K562 (cell line): ENCODE measurements at regions not wholly inside any gene's neighbourhood (a gene's known extent, or its start where the extent isn't known, plus 50 kb on each side); places are given as distances from the start of the nearest gene placed in this dataset.

Source experiments
- ATAC-seq: fragments of 200-7000 bp; cut with Tn5 transposase; 3 replicates; pipeline ENCODE4 v1.9.1; 2020; ENCODE audit warnings: moderate library complexity
- BruUV-seq: library from RNA; stranded (reverse); fragments of 400-500 nt; replicated peaks from 2 replicates; lab custom pipeline; 2021; lab: Mats Ljungman, UMichigan
- CTCF ChIA-PET: fragments of 300-600 bp; formaldehyde crosslinking; extraction: SDS; loops from one replicate; lab custom pipeline; 2021; ENCODE audit warnings: low intra/inter-chr PET ratio; lab: Yijun Ruan, JAX
- POLR2A ChIA-PET: fragments of 300-600, 350-650 bp; sonication (Branson Sonifier 250); formaldehyde crosslinking; extraction: SDS; loops from one replicate; lab custom pipeline; 2021; ENCODE audit warnings: antibody characterized with exemption, inconsistent platforms; lab: Yijun Ruan, JAX
- DNase-seq, 4 experiments: peaks; one replicate each; pipeline versions ENCODE4 v3.0.0 to v3.0.0-alpha.2; 2011 to 2018; ENCODE audit warnings: low spot score in 3 of 4, mixed read lengths in 3 of 4; ENCODE audit errors: extremely low read depth in 1 of 4
- FAIRE-seq: peaks from 2 replicates; lab custom pipeline; 2011; peaks lifted over from hg19 to GRCh38; lab: Jason Lieb, UNC
- H2AFZ ChIP-seq: 2 replicates; pipeline ENCODE4 v1.6.0; 2011; ENCODE audit warnings: low read depth, low read length, control low read depth, inconsistent platforms
- H3K27ac ChIP-seq: fragments of 200-600 bp; 3 replicates; pipeline ENCODE4 v1.8.0; 2011; ENCODE audit warnings: low read depth, mild to moderate bottlenecking, control low read depth, inconsistent platforms, low read length, moderate library complexity, mixed read lengths; ENCODE audit errors: extremely low read depth
- H3K27me3 ChIP-seq, 2 experiments: fragments of 300-600 bp in 1 of 2; 2 replicates in 1 of 2; 3 replicates in 1 of 2; pipeline versions ENCODE4 v1.6.0 to v1.8.0; 2011; ENCODE audit warnings: inconsistent platforms in 2 of 2, low read length in 2 of 2, mild to moderate bottlenecking in 1 of 2, mixed read lengths in 1 of 2, moderate library complexity in 1 of 2; ENCODE audit not compliant: control insufficient read depth in 2 of 2, insufficient read depth in 2 of 2
- H3K36me3 ChIP-seq: fragments of 300-600 bp; 3 replicates; pipeline ENCODE4 v1.8.0; 2011; ENCODE audit warnings: mild to moderate bottlenecking, low read length, inconsistent platforms; ENCODE audit not compliant: control insufficient read depth, insufficient read depth
- H3K4me1 ChIP-seq, 2 experiments: fragments of 200-600 bp in 1 of 2; replicated peaks in 1 of 2; 2 replicates in 1 of 2; 3 replicates in 1 of 2; pipeline versions ENCODE4 v1.5.1 to v1.8.0; 2011; ENCODE audit warnings: inconsistent platforms in 2 of 2, low read length in 2 of 2, mild to moderate bottlenecking in 1 of 2, mixed read lengths in 1 of 2, moderate library complexity in 1 of 2; ENCODE audit not compliant: control insufficient read depth in 2 of 2, insufficient read depth in 2 of 2
- H3K4me2 ChIP-seq: 2 replicates; pipeline ENCODE4 v1.6.1; 2011; ENCODE audit warnings: low read length, control low read depth, inconsistent platforms, mixed read lengths; ENCODE audit not compliant: insufficient read depth
- H3K4me3 ChIP-seq: fragments of 200-600 bp; sonication (generic), shearing (Covaris generic); 2 replicates; pipeline ENCODE4 v1.5.1; 2016; ENCODE audit warnings: control low read depth, inconsistent platforms
- H3K79me2 ChIP-seq: fragments of 200-600 bp; 3 replicates; pipeline ENCODE4 v1.8.0; 2011; ENCODE audit warnings: low read length, inconsistent platforms; ENCODE audit not compliant: control insufficient read depth, insufficient read depth
- H3K9ac ChIP-seq, 2 experiments: 2 replicates each; pipeline versions ENCODE4 v1.6.0 to v1.6.1; 2011; ENCODE audit warnings: low read depth in 2 of 2, low read length in 2 of 2, control low read depth in 1 of 2, inconsistent platforms in 1 of 2, mild to moderate bottlenecking in 1 of 2, mixed read lengths in 1 of 2; ENCODE audit not compliant: insufficient read depth in 1 of 2
- H3K9me1 ChIP-seq: one replicate; pipeline ENCODE4 v1.6.0; 2011; ENCODE audit warnings: inconsistent platforms, mild to moderate bottlenecking, low read length, moderate library complexity; ENCODE audit not compliant: control insufficient read depth, insufficient read depth
- H3K9me3 ChIP-seq: replicated peaks from 2 replicates; pipeline ENCODE4 v1.5.1; 2011; ENCODE audit warnings: low read depth, low read length, inconsistent platforms; ENCODE audit not compliant: control insufficient read depth, insufficient read depth
- H4K20me1 ChIP-seq: replicated peaks from 2 replicates; pipeline ENCODE4 v1.6.1; 2011; ENCODE audit warnings: low read length, inconsistent platforms, mixed read lengths; ENCODE audit not compliant: control insufficient read depth, insufficient read depth
- ATF2 ChIP-seq: sonication (generic); formaldehyde crosslinking; IDR thresholded peaks from 2 replicates; pipeline ENCODE4 v1.8.1; 2022; ENCODE audit warnings: missing genetic modification reagents
- COPS2 ChIP-seq: fragments of 450-650 bp; conservative IDR thresholded peaks from 2 replicates; pipeline ENCODE4 v1.6.1; 2016; ENCODE audit warnings: mild to moderate bottlenecking, moderate library complexity
- ELK3 ChIP-seq: fragments of 450-650 bp; formaldehyde crosslinking; IDR thresholded peaks from 2 replicates; pipeline ENCODE4 v1.4.0; 2020; ENCODE audit warnings: mild to moderate bottlenecking
- FOXA1 ChIP-seq: fragments of 450-650 bp; IDR thresholded peaks from 2 replicates; pipeline ENCODE4 v1.6.1; 2016; ENCODE audit warnings: mild to moderate bottlenecking, borderline replicate concordance
- HCFC1 ChIP-seq: IDR thresholded peaks from 2 replicates; pipeline ENCODE4 v1.6.1; 2012; ENCODE audit warnings: low read depth, low read length, improper control_type of control experiment
- HNRNPUL1 ChIP-seq: fragments of 200-400 bp; formaldehyde crosslinking; IDR thresholded peaks from 2 replicates; pipeline ENCODE4 v1.6.1; 2017; ENCODE audit warnings: low read length
- KLF13 ChIP-seq: fragments of 450-650 bp; IDR thresholded peaks from 2 replicates; pipeline ENCODE4 v1.6.1; 2016; ENCODE audit warnings: missing genetic modification characterization, low read depth, mild to moderate bottlenecking, missing compliant biosample characterization, moderate library complexity, borderline replicate concordance
- L3MBTL2 ChIP-seq: fragments of 450-650 bp; IDR thresholded peaks from 2 replicates; pipeline ENCODE4 v1.6.1; 2016; ENCODE audit warnings: mild to moderate bottlenecking, moderate library complexity
- MCM2 ChIP-seq: fragments of 450-650 bp; IDR thresholded peaks from 2 replicates; pipeline ENCODE4 v1.6.1; 2017; ENCODE audit warnings: low read depth, mild to moderate bottlenecking
- NFYB ChIP-seq: IDR thresholded peaks from 2 replicates; pipeline ENCODE4 v1.6.1; 2011; ENCODE audit warnings: mild to moderate bottlenecking, moderate library complexity; ENCODE audit not compliant: insufficient read length; ENCODE audit errors: extremely low read depth
- NR1H2 ChIP-seq: sonication (generic); formaldehyde crosslinking; IDR thresholded peaks from 2 replicates; pipeline ENCODE4 v1.4.0; 2020; ENCODE audit warnings: mild to moderate bottlenecking, missing genetic modification reagents
- RNF219 ChIP-seq: fragments of 250-450 bp; sonication (Bioruptor Pico); IDR thresholded peaks from 2 replicates; pipeline ENCODE4 v1.5.0; 2022; ENCODE audit warnings: mild to moderate bottlenecking
- SIRT6 ChIP-seq: IDR thresholded peaks from one replicate; pipeline ENCODE4 v1.6.1; 2012; ENCODE audit warnings: low read depth, mild to moderate bottlenecking, control low read depth, inconsistent platforms, low read length, moderate library complexity
- SMAD1 ChIP-seq: fragments of 150-350 bp; IDR thresholded peaks from 2 replicates; pipeline ENCODE4 v1.6.1; 2014; ENCODE audit warnings: low read length, low read depth; ENCODE audit not compliant: partially characterized antibody
- YBX1 ChIP-seq: fragments of 450-650 bp; IDR thresholded peaks from 2 replicates; pipeline ENCODE4 v1.7.1; 2016; ENCODE audit warnings: mild to moderate bottlenecking
- ZBTB17 ChIP-seq: fragments of 450-650 bp; formaldehyde crosslinking; IDR thresholded peaks from 2 replicates; pipeline ENCODE4 v1.4.0; 2020; ENCODE audit warnings: mild to moderate bottlenecking
- ZNF584 ChIP-seq: fragments of 200-800 bp; sonication (Bioruptor generic); IDR thresholded peaks from 2 replicates; pipeline ENCODE4 v1.6.1; 2016; ENCODE audit warnings: low read depth, mild to moderate bottlenecking, missing genetic modification characterization, missing compliant biosample characterization
- ZNF785 ChIP-seq: fragments of 250-450 bp; sonication (Bioruptor Pico); IDR thresholded peaks from 2 replicates; pipeline ENCODE4 v1.4.0; 2020; ENCODE audit warnings: mild to moderate bottlenecking
- WGBS: fragments of 100-300 bp; shearing (Covaris generic); methylation state at CpG from one replicate; pipeline ENCODE4 v1.1.6; 2016; ENCODE audit warnings: low coverage, mixed read lengths; ENCODE audit not compliant: insufficient coverage; ENCODE audit errors: missing lambda C conversion rate; 5-methylcytosine and 5-hydroxymethylcytosine counted together
- in situ Hi-C: fragments of 300-500 bp; cut with MboI; formaldehyde crosslinking; loops from 4 replicates; pipeline ENCODE4 v1.15.0; 2018; ENCODE audit warnings: inconsistent platforms, mixed read lengths
- intact Hi-C: fragments of 100-400 bp; cut with micrococcal nuclease; formaldehyde crosslinking; loops from 2 replicates; pipeline ENCODE4 v1.14.2; 2022

- TF ChIP-seq RNF219 (CRISPR knock-in tag) = no peak
Measured at GRCh38 chr7:52826515-52827265, 208.7 kb upstream of the POM121L12 start (continued).

GRCh38 chr7:52825611-52826010 is 209.8 kb upstream of the POM121L12 start:
- no peak overlapping the region for H2AFZ ChIP-seq
- no peaks in the 10 kb centered on the region; the same call in 1 of the 2 replicates for H3K9me3 ChIP-seq
- H3K79me2 ChIP-seq = no peaks in the 10 kb centered on the region
- H3K36me3 ChIP-seq = no peaks in the 10 kb centered on the region
- no peak overlapping the region for H3K4me2 ChIP-seq
- no peak for TF ChIP-seq FOXA1
- no peak for TF ChIP-seq KLF13
- TF ChIP-seq ZBTB17 (CRISPR knock-in tag) = no peak
- TF ChIP-seq YBX1 = no peak
- TF ChIP-seq SMAD1 = no peak
- no peak for TF ChIP-seq NFYB
- no peak for TF ChIP-seq HNRNPUL1
- TF ChIP-seq ZNF785 (CRISPR knock-in tag) = no peak
- no peak for TF ChIP-seq L3MBTL2
- no peak for TF ChIP-seq SIRT6
- no peak for TF ChIP-seq MCM2
- no peak for TF ChIP-seq ZNF584 (CRISPR knock-in tag)
- TF ChIP-seq NR1H2 (CRISPR knock-in tag) = no peak
- TF ChIP-seq COPS2 = no peak
- TF ChIP-seq ELK3 (CRISPR knock-in tag) = no peak
- TF ChIP-seq ATF2 (CRISPR knock-in tag) = no peak
- TF ChIP-seq HCFC1 = no peak
- TF ChIP-seq, all 486 proteins: peak for 0
- DNase-seq = no peak
- ATAC-seq = no peak
- Histone ChIP-seq H3K4me1 (no peaks in the 10 kb centered on the region), H3K9ac (no peak overlapping the region), H4K20me1 (no peaks in the 10 kb centered on the region), H3K4me3 (no peak overlapping the region), H3K9me1 (no peaks in the 10 kb centered on the region), H3K27me3 (no peaks in the 10 kb centered on the region), H3K27ac (no peak overlapping the region)
- 0% methylated on average over 3 of the region's 3 CpGs for WGBS
- intact Hi-C loops (no loop called here), in situ Hi-C loops (no loop called here)
- CTCF ChIA-PET = no interaction called here
- no TSS peak for BruUV-seq
- no peak for FAIRE-seq
- POLR2A ChIA-PET = no interaction called here
